Parathyroid adenoma (tissue), 2 donors: ENCODE measurements at regions not wholly inside any gene's neighbourhood (a gene's known extent, or its start where the extent isn't known, plus 50 kb on each side); places are given as distances from the start of the nearest gene placed in this dataset.

ENCODE experiments used
- H2AFZ ChIP-seq: fragments of 300-600 bp; sonication (generic); one replicate; pipeline ENCODE4 v1.7.0; 2017; ENCODE audit warnings: antibody characterized with exemption, mild to moderate bottlenecking
- H3K27ac ChIP-seq: fragments of 300-600 bp; sonication (generic); one replicate; pipeline ENCODE4 v1.7.0; 2017
- H3K27me3 ChIP-seq: fragments of 300-600 bp; sonication (generic); one replicate; pipeline ENCODE4 v1.7.0; 2017; ENCODE audit warnings: low read length; ENCODE audit not compliant: control insufficient read depth, insufficient read depth
- H3K36me3 ChIP-seq: fragments of 300-600 bp; sonication (generic); one replicate; pipeline ENCODE4 v1.7.0; 2017; ENCODE audit warnings: low read length; ENCODE audit not compliant: control insufficient read depth, insufficient read depth
- H3K4me1 ChIP-seq: fragments of 300-600 bp; sonication (generic); one replicate; pipeline ENCODE4 v1.7.0; 2017; ENCODE audit warnings: control low read depth
- H3K4me2 ChIP-seq: fragments of 300-600 bp; sonication (generic); one replicate; pipeline ENCODE4 v1.7.0; 2017; ENCODE audit warnings: low read length
- H3K4me3 ChIP-seq: fragments of 300-600 bp; sonication (generic); one replicate; pipeline ENCODE4 v1.7.0; 2017; ENCODE audit warnings: low read depth, low read length
- H3K79me2 ChIP-seq: fragments of 300-600 bp; sonication (generic); one replicate; pipeline ENCODE4 v1.7.0; 2017; ENCODE audit warnings: control low read depth
- H3K9ac ChIP-seq: fragments of 300-600 bp; sonication (generic); one replicate; pipeline ENCODE4 v1.7.0; 2017; ENCODE audit warnings: mild to moderate bottlenecking
- H3K9me3 ChIP-seq: fragments of 300-600 bp; sonication (generic); one replicate; pipeline ENCODE4 v1.7.0; 2017; ENCODE audit warnings: low read length; ENCODE audit not compliant: control insufficient read depth
- TF ChIP-seq, protein P1 (sequence below): fragments of 300-600 bp; sonication (generic); IDR thresholded peaks from one replicate; pipeline ENCODE4 v1.7.0; 2017; ENCODE audit warnings: antibody characterized with exemption, mild to moderate bottlenecking
- donor health status: primary hyperparathyroidism.

DNA sequence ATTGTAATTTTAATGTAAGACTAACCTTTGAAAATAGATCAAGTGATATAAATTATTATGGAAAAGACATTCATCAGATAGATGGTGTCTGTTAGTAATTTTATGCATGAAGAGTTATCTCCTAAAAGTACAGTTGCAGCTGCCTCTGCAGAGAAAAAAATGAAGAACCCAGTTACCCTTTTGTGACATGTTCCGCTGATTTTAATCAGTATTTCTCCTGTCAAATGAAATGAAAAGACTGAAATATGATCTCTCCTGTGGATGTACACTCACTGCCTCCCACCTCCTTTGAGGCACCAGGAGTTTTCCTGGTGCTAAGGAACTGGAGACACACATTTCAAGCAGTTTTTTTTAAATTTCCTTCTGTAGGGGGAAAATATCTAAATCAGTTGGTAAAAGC, 277.4 kb downstream of the KIF4B start:
- TF ChIP-seq, protein P1, sequence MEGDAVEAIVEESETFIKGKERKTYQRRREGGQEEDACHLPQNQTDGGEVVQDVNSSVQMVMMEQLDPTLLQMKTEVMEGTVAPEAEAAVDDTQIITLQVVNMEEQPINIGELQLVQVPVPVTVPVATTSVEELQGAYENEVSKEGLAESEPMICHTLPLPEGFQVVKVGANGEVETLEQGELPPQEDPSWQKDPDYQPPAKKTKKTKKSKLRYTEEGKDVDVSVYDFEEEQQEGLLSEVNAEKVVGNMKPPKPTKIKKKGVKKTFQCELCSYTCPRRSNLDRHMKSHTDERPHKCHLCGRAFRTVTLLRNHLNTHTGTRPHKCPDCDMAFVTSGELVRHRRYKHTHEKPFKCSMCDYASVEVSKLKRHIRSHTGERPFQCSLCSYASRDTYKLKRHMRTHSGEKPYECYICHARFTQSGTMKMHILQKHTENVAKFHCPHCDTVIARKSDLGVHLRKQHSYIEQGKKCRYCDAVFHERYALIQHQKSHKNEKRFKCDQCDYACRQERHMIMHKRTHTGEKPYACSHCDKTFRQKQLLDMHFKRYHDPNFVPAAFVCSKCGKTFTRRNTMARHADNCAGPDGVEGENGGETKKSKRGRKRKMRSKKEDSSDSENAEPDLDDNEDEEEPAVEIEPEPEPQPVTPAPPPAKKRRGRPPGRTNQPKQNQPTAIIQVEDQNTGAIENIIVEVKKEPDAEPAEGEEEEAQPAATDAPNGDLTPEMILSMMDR = no peak
- H3K4me2 ChIP-seq = no peak overlapping the region
- H3K9me3 ChIP-seq = no peaks in the 10 kb centered on the region
- H3K9ac ChIP-seq = no peak overlapping the region
- H3K4me1 ChIP-seq = peaks cover 17% of the 10 kb centered on the region
- H3K4me3 ChIP-seq = no peak overlapping the region
- H3K27ac ChIP-seq = no peak overlapping the region
- no peak overlapping the region for H2AFZ ChIP-seq
- no peaks in the 10 kb centered on the region for H3K79me2 ChIP-seq
- H3K36me3 ChIP-seq = no peaks in the 10 kb centered on the region
- H3K27me3 ChIP-seq = no peaks in the 10 kb centered on the region

DNA sequence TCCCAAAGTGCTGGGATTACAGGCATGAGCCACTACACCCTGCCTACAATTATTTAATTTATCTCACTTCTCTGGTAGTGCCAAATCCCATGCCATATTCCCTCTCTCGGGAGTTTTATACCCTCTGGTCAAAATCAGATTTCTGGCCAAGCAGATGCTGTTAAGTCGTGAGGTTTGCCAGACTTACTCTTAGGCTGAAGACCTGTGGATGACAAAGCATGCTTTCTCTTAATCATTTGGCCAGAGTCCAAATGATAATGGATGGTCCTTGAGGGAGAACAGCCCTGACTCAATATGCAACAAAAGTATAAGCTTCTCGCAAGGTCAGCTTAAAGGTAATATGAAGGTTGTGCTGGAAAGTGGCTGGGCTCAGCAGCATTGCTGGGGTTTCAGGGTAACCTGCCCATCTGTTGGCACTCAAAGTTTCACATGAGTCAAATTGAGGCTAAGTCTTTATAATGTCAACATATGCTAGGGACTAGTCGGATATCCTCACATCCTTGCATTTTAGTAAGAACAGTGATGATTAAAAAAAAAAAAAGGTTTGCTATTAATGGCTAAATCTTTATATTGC, 280.1 kb downstream of the KIF4B start:
- no peaks in the 10 kb centered on the region for H3K36me3 ChIP-seq
- H3K27me3 ChIP-seq = no peaks in the 10 kb centered on the region
- no peak overlapping the region for H3K27ac ChIP-seq
- TF ChIP-seq, protein P1 = no peak
- no peak overlapping the region for H3K4me2 ChIP-seq
- no peak overlapping the region for H3K4me3 ChIP-seq
- H3K79me2 ChIP-seq = no peaks in the 10 kb centered on the region
- no peak overlapping the region for H2AFZ ChIP-seq
- H3K4me1 ChIP-seq = peaks cover 17% of the 10 kb centered on the region
- H3K9me3 ChIP-seq = no peaks in the 10 kb centered on the region
- no peak overlapping the region for H3K9ac ChIP-seq

DNA sequence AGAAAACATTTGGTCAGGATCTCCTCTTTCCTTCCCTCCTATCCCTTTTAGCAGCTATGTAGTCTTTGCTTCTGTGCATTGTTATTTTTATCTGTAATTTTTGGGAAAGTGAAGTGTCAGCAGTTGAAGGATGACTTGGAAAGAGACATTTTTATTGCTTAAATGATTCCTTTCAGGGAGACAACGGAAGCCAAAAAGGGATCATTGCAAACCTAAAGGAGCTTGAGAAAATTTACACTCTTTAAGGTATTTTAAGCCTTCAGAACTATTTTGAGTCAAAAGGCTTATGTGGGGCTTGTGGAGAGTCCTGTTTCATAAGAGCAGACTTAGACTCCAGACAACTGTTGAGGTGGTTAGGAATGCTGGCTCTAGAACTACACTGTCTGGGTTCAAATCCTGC, 281.6 kb downstream of the KIF4B start:
- Histone ChIP-seq H3K27ac (no peak overlapping the region), H3K9me3 (no peaks in the 10 kb centered on the region), H3K9ac (no peak overlapping the region), H3K27me3 (no peaks in the 10 kb centered on the region), H2AFZ (no peak overlapping the region), H3K4me2 (no peak overlapping the region), H3K36me3 (no peaks in the 10 kb centered on the region), H3K79me2 (no peaks in the 10 kb centered on the region), H3K4me3 (no peak overlapping the region), H3K4me1 (peaks cover 17% of the 10 kb centered on the region)
- TF ChIP-seq, protein P1 = no peak

DNA sequence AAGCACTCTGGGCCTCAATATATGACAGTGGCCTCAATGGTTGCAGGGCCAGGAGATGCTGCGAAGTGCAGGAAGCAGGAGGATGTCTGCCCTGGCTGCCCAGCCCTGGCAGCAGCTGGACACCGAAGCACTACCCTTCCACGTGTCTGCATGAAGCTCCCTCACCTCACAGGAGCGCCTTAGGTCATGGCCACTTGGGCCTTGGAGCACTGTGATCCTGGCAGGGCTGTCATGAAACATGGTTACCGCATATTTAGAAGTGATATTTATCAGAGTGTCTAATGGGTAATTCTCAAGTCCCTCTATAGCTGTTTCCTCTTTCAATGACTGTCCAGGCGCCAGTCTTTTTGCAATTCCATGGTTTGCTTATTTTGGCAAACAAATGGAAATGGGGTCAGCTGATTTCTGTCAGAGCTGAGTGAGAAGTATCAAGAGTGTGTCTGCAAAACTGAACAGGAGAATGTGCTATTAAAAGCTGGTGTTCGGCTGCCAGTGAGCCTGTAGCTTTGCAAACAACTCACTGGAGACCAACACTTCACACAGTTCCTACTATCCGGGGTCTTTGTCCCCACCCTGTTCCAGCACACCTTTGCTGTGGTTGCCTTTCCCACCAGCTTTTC, 285.9 kb downstream of the KIF4B start:
- H3K79me2 ChIP-seq = no peaks in the 10 kb centered on the region
- no peaks in the 10 kb centered on the region for H3K9me3 ChIP-seq
- H3K4me3 ChIP-seq = no peak overlapping the region
- TF ChIP-seq, protein P1 = no peak
- H3K27ac ChIP-seq = no peak overlapping the region
- no peak overlapping the region for H3K4me2 ChIP-seq
- no peak overlapping the region for H2AFZ ChIP-seq
- no peaks in the 10 kb centered on the region for H3K36me3 ChIP-seq
- H3K4me1 ChIP-seq = no peaks in the 10 kb centered on the region
- H3K9ac ChIP-seq = no peak overlapping the region
- no peaks in the 10 kb centered on the region for H3K27me3 ChIP-seq

DNA sequence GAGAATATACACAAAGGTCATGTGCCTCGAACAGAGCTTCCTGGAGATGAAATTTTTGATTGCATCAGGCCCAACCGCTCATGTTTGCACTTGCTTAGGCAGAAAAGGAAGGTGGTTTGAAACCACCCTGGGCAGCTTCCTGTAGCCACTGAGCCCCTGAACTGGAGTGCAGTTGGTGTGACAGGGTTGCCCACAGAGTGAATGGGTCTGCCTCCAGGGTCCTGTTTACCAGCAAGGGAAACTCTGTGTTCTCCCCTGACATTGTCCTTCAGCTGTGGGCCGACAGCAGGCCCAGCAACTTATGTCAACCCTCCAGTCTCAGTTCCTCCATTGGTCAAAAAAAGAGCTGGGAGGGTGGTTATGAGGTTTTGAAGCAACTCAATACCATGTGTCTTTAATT, 289.6 kb downstream of the KIF4B start:
- Histone ChIP-seq H3K4me3 (no peak overlapping the region), H3K79me2 (no peaks in the 10 kb centered on the region), H3K4me2 (no peak overlapping the region), H3K9ac (no peak overlapping the region), H3K9me3 (no peaks in the 10 kb centered on the region), H3K4me1 (peaks cover 7% of the 10 kb centered on the region), H3K27ac (no peak overlapping the region), H2AFZ (no peak overlapping the region), H3K36me3 (no peaks in the 10 kb centered on the region), H3K27me3 (no peaks in the 10 kb centered on the region)
- TF ChIP-seq, protein P1 = no peak
